ENCODE measurements at regions not wholly inside any gene's neighbourhood (a gene's known extent, or its start where the extent isn't known, plus 50 kb on each side); places are given as distances from the start of the nearest gene placed in this dataset.

DNA sequence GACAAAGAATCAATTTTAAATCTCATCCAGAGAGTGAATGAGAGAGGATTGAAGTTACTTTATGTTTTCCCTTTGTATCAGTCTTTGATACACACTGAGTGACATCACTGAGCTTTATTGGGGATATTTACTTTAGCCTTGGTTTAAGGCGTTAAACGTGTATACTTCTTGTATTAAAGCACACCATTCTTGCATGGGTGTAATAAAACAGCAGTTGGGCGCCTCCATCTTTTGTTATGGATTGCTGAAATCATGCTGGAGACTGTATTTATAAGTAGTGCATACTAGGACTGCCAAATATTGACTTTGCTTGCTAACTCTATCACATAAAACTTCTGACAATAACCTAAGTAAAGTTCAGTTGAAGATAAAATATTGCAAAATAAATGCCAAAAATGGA lies 1755.8 kb upstream of the WWC1 start:
- TF ChIP-seq POLR2A (IDR thresholded peaks at IDR 0.05) = no peak
- TF ChIP-seq, protein P1, sequence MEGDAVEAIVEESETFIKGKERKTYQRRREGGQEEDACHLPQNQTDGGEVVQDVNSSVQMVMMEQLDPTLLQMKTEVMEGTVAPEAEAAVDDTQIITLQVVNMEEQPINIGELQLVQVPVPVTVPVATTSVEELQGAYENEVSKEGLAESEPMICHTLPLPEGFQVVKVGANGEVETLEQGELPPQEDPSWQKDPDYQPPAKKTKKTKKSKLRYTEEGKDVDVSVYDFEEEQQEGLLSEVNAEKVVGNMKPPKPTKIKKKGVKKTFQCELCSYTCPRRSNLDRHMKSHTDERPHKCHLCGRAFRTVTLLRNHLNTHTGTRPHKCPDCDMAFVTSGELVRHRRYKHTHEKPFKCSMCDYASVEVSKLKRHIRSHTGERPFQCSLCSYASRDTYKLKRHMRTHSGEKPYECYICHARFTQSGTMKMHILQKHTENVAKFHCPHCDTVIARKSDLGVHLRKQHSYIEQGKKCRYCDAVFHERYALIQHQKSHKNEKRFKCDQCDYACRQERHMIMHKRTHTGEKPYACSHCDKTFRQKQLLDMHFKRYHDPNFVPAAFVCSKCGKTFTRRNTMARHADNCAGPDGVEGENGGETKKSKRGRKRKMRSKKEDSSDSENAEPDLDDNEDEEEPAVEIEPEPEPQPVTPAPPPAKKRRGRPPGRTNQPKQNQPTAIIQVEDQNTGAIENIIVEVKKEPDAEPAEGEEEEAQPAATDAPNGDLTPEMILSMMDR (IDR thresholded peaks at IDR 0.05) = no peak
